Stimulated activated CD4-positive, alpha-beta T cell treated with anti-CD3 and anti-CD28 coated beads, Interleukin-4, amount 100 ng/mL, for 24 hours (primary cell): ENCODE measurements at regions not wholly inside any gene's neighbourhood (a gene's known extent, or its start where the extent isn't known, plus 50 kb on each side); places are given as distances from the start of the nearest gene placed in this dataset.
"Not testable (repeated sequence)": the region's sequence is repeated elsewhere in the genome, so short reads cannot be mapped to it uniquely, and the experiment has no call there.

ENCODE experiments used
- DNase-seq: peaks from one replicate; pipeline ENCODE4 v3.0.0-alpha.2; 2020

DNA sequence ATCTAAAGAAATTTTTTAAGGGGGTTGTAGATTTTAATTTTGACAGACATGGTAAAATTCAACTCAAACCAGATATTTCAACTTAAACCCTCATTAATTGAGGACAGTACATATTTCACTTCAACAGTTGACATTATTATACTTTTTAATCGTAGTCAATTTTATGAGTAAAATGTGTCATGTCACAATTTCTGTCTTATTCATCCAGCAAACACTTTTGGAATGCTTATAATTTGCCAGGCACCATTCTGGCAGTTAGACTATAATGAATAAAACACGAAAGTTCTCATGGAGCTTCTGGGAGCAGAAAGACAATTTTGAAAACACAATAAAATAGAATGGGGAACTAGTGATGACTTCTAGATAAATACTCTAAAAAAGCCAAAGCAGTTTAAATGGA lies 1094.8 kb downstream of the SUCLG1 start:
- no peak for DNase-seq

GRCh38 chr2:83363138-83363537 lies 1095.9 kb downstream of the SUCLG1 start:
- DNase-seq: not testable (repeated sequence)

GRCh38 chr2:83359336-83359735 lies 1099.7 kb downstream of the SUCLG1 start:
- no peak for DNase-seq

DNA sequence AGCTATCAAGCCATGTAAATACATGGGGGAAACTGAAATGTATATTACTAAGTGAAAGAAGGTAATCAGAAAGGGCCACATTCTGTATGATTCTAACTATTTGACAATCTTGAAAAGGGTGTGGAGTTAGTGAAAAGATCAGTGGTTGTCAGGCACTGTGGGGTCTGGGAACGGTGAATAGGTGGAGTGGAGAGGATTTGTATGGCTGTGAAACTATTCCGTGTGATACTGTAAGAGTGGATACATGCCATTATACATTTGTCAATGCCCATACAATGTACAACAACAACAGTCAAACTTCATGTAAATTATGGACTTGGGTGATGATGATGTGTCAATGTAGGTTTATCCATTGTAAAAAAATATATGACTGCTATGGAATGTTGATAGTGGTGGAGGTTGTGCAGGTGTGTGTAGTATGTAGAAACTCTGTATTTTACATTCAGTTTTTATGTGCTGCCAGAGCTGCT lies 1116.2 kb downstream of the SUCLG1 start:
- no peak for DNase-seq

DNA sequence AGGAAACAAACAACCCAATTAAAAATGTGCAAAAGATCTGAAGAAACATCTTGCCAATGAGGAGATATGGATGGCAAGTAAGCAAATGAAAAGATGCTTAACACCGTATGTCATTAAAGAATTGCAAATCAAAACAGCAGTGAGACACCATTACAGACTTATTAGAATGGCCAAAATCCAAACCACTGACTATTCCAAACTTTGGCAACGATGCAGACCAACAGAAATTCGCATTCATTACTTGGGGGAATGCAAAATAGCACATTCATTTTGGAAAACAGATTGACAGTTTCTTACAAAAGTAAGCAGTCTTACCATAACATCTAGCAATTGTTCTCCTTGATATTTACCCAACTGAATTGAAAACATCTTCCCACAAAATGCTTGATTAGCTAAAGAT lies 1118.7 kb downstream of the SUCLG1 start:
- DNase-seq: no peak

DNA sequence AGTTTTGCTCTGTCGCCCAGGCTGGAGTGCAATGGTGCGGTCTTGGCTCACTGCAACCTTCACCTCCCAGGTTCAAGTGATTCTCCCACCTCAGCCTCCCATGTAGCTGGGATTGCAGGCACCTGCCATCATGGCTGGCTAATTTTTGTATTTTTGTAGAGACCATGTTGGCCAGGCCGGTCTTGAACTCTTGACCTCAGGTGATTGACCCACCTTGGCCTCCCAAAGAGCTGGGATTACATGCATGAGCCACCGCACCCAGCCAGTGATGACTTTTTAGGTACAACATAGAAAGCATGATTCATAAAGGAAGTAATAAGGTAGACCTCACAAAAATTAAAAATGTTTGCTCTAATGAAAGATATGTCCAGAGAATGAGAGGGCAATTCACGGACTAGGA lies 1119.1 kb downstream of the SUCLG1 start:
- not testable (repeated sequence) for DNase-seq

DNA sequence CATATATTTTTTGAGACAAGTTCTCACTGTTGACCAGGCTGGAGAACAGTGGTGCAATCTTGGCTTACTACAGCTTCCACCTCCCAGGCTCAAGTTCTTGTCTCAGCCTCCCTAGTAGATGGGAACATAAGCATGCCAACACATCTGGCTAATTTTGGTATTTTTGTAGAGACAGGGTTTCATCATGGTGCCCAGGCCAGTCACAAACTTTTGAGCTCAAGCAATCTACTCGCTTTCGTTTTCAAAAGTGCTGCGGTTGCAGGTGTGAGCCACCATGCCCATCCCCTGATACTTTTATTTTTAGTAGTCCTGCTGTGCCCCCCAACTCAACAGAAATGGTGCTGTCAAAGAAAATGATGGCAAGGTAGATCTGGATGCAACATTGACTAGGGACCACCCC lies 1127.3 kb downstream of the SUCLG1 start:
- DNase-seq: no peak

GRCh38 chr2:83323038-83323437 lies 1136.0 kb downstream of the SUCLG1 start:
- DNase-seq: no peak

- DNase-seq: no peak
Observed at GRCh38 chr2:83320053-83320452, 1139.0 kb downstream of the SUCLG1 start.

- no peak for DNase-seq
Observed at GRCh38 chr2:83305758-83306378, 1153.2 kb downstream of the SUCLG1 start.

DNA sequence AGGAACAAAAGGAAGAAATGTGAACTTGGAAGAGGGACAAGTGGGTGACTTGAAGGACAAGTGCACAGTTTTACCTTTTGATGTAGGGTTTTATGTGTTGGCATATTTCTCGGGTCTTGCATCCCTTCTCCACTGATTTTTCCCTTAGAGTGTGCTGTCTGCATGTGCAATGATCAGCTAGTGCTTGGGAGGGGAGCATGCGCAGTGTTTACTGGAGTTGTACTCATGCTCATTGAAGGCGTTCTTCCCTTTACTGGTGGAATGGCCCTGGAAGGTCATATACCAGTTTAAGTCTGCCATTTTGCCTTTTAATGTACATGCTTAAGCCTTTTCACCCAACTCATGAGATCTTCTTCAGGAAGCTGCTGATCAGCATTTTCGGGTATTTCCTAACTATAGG lies 1168.0 kb downstream of the SUCLG1 start:
- DNase-seq: no peak

- DNase-seq: no peak
Observed at GRCh38 chr2:83282841-83283240, 1176.2 kb downstream of the SUCLG1 start.

DNA sequence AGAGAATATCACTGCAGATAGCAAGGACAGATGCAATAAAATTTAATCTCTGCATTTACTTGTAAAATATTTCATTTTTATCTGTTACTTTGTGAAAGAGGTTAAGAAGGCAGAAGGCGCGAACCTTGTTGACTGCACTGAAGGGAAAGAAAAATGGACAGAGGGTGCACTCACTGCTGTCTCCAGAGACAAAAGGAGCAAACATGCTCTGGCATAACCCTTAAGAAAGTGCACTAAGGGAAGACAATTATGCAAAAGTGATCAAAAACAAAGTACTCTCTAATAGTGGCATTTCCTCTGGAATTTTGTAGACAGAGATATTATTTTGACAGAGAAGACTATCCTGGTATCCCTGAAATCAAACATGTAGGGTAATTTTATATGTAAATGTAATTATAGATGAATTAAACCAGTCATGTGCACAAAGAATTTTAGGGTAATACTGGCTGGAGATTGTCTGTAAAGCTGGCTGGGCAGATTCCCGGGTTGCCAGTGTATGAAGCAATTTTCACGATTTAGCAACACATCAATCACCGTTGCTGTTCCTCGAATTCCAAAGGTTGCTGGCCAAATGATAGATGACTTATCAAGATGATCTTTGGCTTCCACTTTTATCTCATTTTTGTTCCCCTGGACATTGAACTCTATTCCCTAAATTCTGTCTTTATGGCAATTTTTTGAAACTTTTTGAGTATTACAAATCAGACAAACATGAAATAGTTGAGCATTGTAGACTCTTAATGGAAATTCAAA lies 1176.9 kb downstream of the SUCLG1 start:
- no peak for DNase-seq

DNA sequence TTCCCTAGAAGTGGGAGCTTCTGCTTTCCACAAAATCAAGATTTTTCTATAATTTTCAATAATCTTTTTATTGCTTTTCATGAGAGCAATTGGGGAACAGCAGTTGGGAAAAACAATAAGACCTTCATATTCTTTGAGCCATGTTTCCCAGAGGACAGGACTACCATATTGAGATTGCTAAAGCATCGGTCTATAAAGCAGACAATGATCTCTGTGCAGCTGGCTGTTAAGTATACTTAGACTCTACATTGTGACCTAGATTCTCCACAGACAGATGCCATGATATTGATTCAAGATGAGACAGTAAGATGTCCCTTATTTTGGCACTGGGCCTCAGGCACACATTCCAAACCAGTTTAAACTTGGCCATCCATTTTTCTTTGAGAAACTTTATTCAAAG lies 1178.7 kb downstream of the SUCLG1 start:
- DNase-seq: no peak

DNA sequence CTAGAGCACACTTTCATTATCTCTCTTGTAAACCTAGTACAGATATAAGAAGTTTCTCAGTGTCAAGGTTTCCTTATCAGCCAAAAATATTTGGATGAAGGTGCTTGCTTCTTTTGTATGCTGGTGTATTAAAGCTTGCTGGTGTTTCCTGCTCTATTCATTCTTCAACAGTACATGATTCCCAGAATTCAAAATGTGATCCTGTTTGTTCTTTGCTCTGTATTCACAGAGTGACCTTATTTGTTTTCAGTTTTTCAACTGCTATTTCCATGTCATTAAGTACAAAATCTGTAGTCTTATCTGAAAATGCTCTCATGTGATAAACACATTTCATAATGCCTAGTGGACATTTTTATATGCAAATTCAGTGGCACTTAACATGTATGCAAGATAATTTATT lies 1185.8 kb downstream of the SUCLG1 start:
- no peak for DNase-seq

- no peak for DNase-seq
Observed at GRCh38 chr2:83261591-83262136, 1197.4 kb downstream of the SUCLG1 start.

GRCh38 chr2:83253848-83254247 lies 1205.2 kb downstream of the SUCLG1 start:
- no peak for DNase-seq

DNA sequence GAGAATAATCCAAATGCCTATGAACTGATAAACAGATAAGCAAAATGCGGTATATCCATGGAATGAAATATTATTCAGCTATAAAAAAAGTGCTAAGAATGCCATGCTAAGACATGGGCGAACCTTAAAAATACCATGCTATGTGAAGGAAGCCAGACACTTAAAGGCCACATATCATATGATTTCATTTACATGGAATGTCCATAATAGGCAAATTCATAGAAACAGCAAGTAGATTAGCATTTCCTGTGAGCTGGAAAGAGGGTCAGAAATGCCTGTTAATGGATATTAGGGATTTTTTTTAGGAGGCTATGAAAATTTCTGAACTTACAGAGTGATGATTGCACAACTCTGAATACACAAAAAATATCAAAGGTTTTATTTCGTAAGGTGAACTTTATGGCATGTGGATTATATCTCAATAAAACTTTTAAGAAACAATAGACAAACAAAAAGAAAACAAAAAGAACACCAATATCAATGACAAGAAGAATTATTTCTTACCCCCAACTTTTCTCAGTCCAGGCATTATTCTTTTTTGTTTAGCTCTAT lies 1207.7 kb downstream of the SUCLG1 start:
- no peak for DNase-seq

GRCh38 chr2:83245806-83246537 lies 1213.1 kb downstream of the SUCLG1 start:
- not testable (repeated sequence) for DNase-seq

GRCh38 chr2:83240611-83241010 lies 1218.5 kb downstream of the SUCLG1 start:
- no peak for DNase-seq

- DNase-seq: no peak
Observed at GRCh38 chr2:83238111-83238510, 1221.0 kb downstream of the SUCLG1 start.

DNA sequence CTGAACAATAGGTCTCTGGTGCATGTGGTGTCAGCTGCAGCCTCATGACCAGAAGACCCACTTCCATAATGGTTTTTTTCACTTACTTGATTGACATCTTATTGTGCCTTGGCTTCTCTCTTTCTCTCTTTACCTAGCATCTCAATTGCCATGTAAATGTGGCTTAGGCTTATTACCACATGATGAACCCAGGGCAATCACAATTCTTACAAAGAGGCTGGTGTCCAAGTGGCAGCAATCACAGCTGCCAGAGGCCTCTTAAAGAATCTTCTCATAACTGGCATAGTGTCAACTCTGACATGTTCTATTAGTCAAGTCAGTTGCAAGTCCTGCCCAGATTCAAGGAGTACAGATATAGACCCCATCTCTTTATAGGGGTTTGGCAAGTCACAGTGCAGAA lies 1224.8 kb downstream of the SUCLG1 start:
- DNase-seq: no peak

- no peak for DNase-seq
Observed at GRCh38 chr2:83233781-83234180, 1225.3 kb downstream of the SUCLG1 start.
